ENCODE measurements at regions not wholly inside any gene's neighbourhood (a gene's known extent, or its start where the extent isn't known, plus 50 kb on each side); places are given as distances from the start of the nearest gene placed in this dataset.

GRCh38 chr10:108049668-108050067 is 885.2 kb upstream of the SORCS1 start:
- Histone ChIP-seq H3K36me3 (ENCODE audit: control insufficient read depth, insufficient read depth, low read length) (no peaks in the 10 kb centered on the region), H3K27me3 (ENCODE audit: control insufficient read depth, insufficient read depth, low read length) (no peaks in the 10 kb centered on the region), H3K4me3 (ENCODE audit: low read depth in 2 of 2, low read length in 2 of 2) (no peak overlapping the region), H3K27ac (ENCODE audit: low read length) (no peak overlapping the region), H3K9me3 (ENCODE audit: control insufficient read depth, insufficient read depth, low read depth, low read length) (no peaks in the 10 kb centered on the region), H3K4me1 (ENCODE audit: control insufficient read depth, insufficient read depth, low read length) (no peaks in the 10 kb centered on the region)
- intact Hi-C loops (cut with micrococcal nuclease; ENCODE audit: unreplicated experiment) (no loop called here), in situ Hi-C loops (cut with HindIII; ENCODE audit: low pct_unique_long_range_greater_than_20kb, low sequenced_read_pairs) (no loop called here)
- no peak for DNase-seq (ENCODE audit: low read depth, low spot score)
- CTCF ChIA-PET = no interaction called here
- POLR2A ChIA-PET = no interaction called here
- BruUV-seq (replicated peaks) = no TSS peak
- no peak for TF ChIP-seq SIN3A (IDR thresholded peaks at IDR 0.05; ENCODE audit: borderline replicate concordance, insufficient read depth, low read depth, low read length)
- no peak for ATAC-seq

- Histone ChIP-seq H3K27ac (ENCODE audit: low read length) (no peak overlapping the region), H3K4me3 (ENCODE audit: low read depth in 2 of 2, low read length in 2 of 2) (no peak overlapping the region), H3K9me3 (ENCODE audit: control insufficient read depth, insufficient read depth, low read depth, low read length) (no peaks in the 10 kb centered on the region), H3K27me3 (ENCODE audit: control insufficient read depth, insufficient read depth, low read length) (no peaks in the 10 kb centered on the region), H3K4me1 (ENCODE audit: control insufficient read depth, insufficient read depth, low read length) (no peaks in the 10 kb centered on the region), H3K36me3 (ENCODE audit: control insufficient read depth, insufficient read depth, low read length) (no peaks in the 10 kb centered on the region)
- ATAC-seq (no peak), DNase-seq (ENCODE audit: low read depth, low spot score) (no peak)
- BruUV-seq (replicated peaks) = no TSS peak
- TF ChIP-seq SIN3A (IDR thresholded peaks at IDR 0.05; ENCODE audit: borderline replicate concordance, insufficient read depth, low read depth, low read length) (no peak), CTCF (IDR thresholded peaks at IDR 0.05) (no peak), REST (IDR thresholded peaks at IDR 0.05; ENCODE audit: insufficient read depth in 1 of 2, low read depth in 2 of 2, low read length in 1 of 2) (no peak), POLR2AphosphoS5 (IDR thresholded peaks at IDR 0.05; ENCODE audit: low read depth, low read length) (no peak), TCF7L2 (IDR thresholded peaks at IDR 0.05; ENCODE audit: low read depth, low read length) (no peak)
- CTCF ChIA-PET = no interaction called here
- in situ Hi-C loops (cut with HindIII; ENCODE audit: low pct_unique_long_range_greater_than_20kb, low sequenced_read_pairs) = no loop called here
- intact Hi-C loops (cut with micrococcal nuclease; ENCODE audit: unreplicated experiment) = no loop called here
- POLR2A ChIA-PET = no interaction called here
Observed at GRCh38 chr10:108048898-108049297, 884.4 kb upstream of the SORCS1 start.

- DNase-seq (ENCODE audit: low read depth, low spot score) = no peak
Observed at GRCh38 chr10:108039821-108040584, 875.5 kb upstream of the SORCS1 start.

More at GRCh38 chr10:108039821-108040584, 875.5 kb upstream of the SORCS1 start:
- ATAC-seq = no peak
- Histone ChIP-seq H3K27me3 (ENCODE audit: control insufficient read depth, insufficient read depth, low read length) (no peaks in the 10 kb centered on the region), H3K4me1 (ENCODE audit: control insufficient read depth, insufficient read depth, low read length) (no peaks in the 10 kb centered on the region), H3K36me3 (ENCODE audit: control insufficient read depth, insufficient read depth, low read length) (no peaks in the 10 kb centered on the region), H3K27ac (ENCODE audit: low read length) (no peak overlapping the region), H3K9me3 (ENCODE audit: control insufficient read depth, insufficient read depth, low read depth, low read length) (no peaks in the 10 kb centered on the region), H3K4me3 (ENCODE audit: low read depth in 2 of 2, low read length in 2 of 2) (no peak overlapping the region)
- CTCF ChIA-PET = no interaction called here
- no TSS peak for BruUV-seq (replicated peaks)
- in situ Hi-C loops (cut with HindIII; ENCODE audit: low pct_unique_long_range_greater_than_20kb, low sequenced_read_pairs) = no loop called here
- no peak for TF ChIP-seq TCF7L2 (IDR thresholded peaks at IDR 0.05; ENCODE audit: low read depth, low read length)
- TF ChIP-seq POLR2AphosphoS5 (IDR thresholded peaks at IDR 0.05; ENCODE audit: low read depth, low read length) = no peak
- TF ChIP-seq CTCF (IDR thresholded peaks at IDR 0.05) = no peak
- no peak for TF ChIP-seq SIN3A (IDR thresholded peaks at IDR 0.05; ENCODE audit: borderline replicate concordance, insufficient read depth, low read depth, low read length)
- no peak for TF ChIP-seq REST (IDR thresholded peaks at IDR 0.05; ENCODE audit: insufficient read depth in 1 of 2, low read depth in 2 of 2, low read length in 1 of 2)
- intact Hi-C loops (cut with micrococcal nuclease; ENCODE audit: unreplicated experiment) = no loop called here
- POLR2A ChIA-PET = no interaction called here

Data from Panc1 (cell line).